WTC11 (cell line): ENCODE measurements at regions not wholly inside any gene's neighbourhood (a gene's known extent, or its start where the extent isn't known, plus 50 kb on each side); places are given as distances from the start of the nearest gene placed in this dataset.

Source experiments
- ATAC-seq: fragments of 200-7000 bp; cut with Tn5 transposase; 2 replicates; pipeline ENCODE4 v1.10.0; 2021; ENCODE audit warnings: mild to moderate bottlenecking, moderate library complexity
- CTCF ChIA-PET: fragments of 300-600 bp; sonication (Branson Sonifier 250); formaldehyde crosslinking; loops from one replicate; lab custom pipeline; 2021; ENCODE audit warnings: antibody characterized with exemption; lab: Charles Lee
- POLR2A ChIA-PET: fragments of 350-600 bp; sonication (Branson Sonifier 250); formaldehyde crosslinking; loops from one replicate; lab custom pipeline; 2021; ENCODE audit warnings: antibody characterized with exemption; lab: Charles Lee
- DNase-seq: peaks from one replicate; pipeline ENCODE4 v3.0.0; 2021; ENCODE audit warnings: low spot score
- H3K27ac Mint-ChIP-seq: 2 replicates; pipeline ENCODE4 v1.8.0; 2021; ENCODE audit warnings: mixed read lengths
- H3K27me3 Mint-ChIP-seq: 2 replicates; pipeline ENCODE4 v1.8.0; 2021; ENCODE audit warnings: low read depth, mild to moderate bottlenecking, moderate library complexity, mixed read lengths
- H3K36me3 Mint-ChIP-seq: 2 replicates; pipeline ENCODE4 v1.8.0; 2021; ENCODE audit warnings: mixed read lengths
- H3K4me1 Mint-ChIP-seq: 2 replicates; pipeline ENCODE4 v1.8.0; 2022; ENCODE audit warnings: mixed read lengths
- H3K4me3 Mint-ChIP-seq: 2 replicates; pipeline ENCODE4 v1.8.0; 2021; ENCODE audit warnings: mild to moderate bottlenecking, moderate library complexity, mixed read lengths
- H3K9me3 Mint-ChIP-seq: 2 replicates; pipeline ENCODE4 v1.8.0; 2021; ENCODE audit warnings: mixed read lengths
- ARID4B ChIP-seq: sonication (generic); formaldehyde crosslinking; IDR thresholded peaks from 2 replicates; pipeline ENCODE4 v1.8.0; 2023; ENCODE audit warnings: missing genetic modification reagents, mild to moderate bottlenecking, borderline replicate concordance
- ATF3 ChIP-seq: sonication (generic); formaldehyde crosslinking; conservative IDR thresholded peaks from 2 replicates; pipeline ENCODE4 v1.8.1; 2022; ENCODE audit warnings: mild to moderate bottlenecking, missing genetic modification reagents
- CDX4 ChIP-seq: fragments of 250-450 bp; sonication (Bioruptor Pico); IDR thresholded peaks from 2 replicates; pipeline ENCODE4 v1.9.0; 2021; ENCODE audit warnings: moderate library complexity, mild to moderate bottlenecking, inconsistent platforms, borderline replicate concordance
- E2F5 ChIP-seq: sonication (generic); formaldehyde crosslinking; IDR thresholded peaks from 2 replicates; pipeline ENCODE4 v1.8.1; 2022; ENCODE audit warnings: mild to moderate bottlenecking, moderate library complexity, missing genetic modification reagents
- ELF4 ChIP-seq: sonication (generic); formaldehyde crosslinking; IDR thresholded peaks from 2 replicates; pipeline ENCODE4 v1.8.1; 2022; ENCODE audit warnings: low read depth, mild to moderate bottlenecking, moderate library complexity, missing genetic modification reagents
- EMX1 ChIP-seq: fragments of 250-450 bp; sonication (Bioruptor Pico); IDR thresholded peaks from 2 replicates; pipeline ENCODE4 v1.8.0; 2021; ENCODE audit warnings: mild to moderate bottlenecking
- FOXP4 ChIP-seq: sonication (generic); formaldehyde crosslinking; IDR thresholded peaks from 2 replicates; pipeline ENCODE4 v1.8.0; 2022; ENCODE audit warnings: mild to moderate bottlenecking, missing genetic modification reagents
- JUN ChIP-seq: sonication (generic); formaldehyde crosslinking; IDR thresholded peaks from 2 replicates; pipeline ENCODE4 v1.8.0; 2023; ENCODE audit warnings: mild to moderate bottlenecking, missing genetic modification reagents
- MXD4 ChIP-seq: fragments of 250-450 bp; sonication (Bioruptor Pico); IDR thresholded peaks from 2 replicates; pipeline ENCODE4 v1.8.0; 2021; ENCODE audit warnings: mild to moderate bottlenecking, moderate library complexity, borderline replicate concordance
- NFATC4 ChIP-seq: fragments of 250-450 bp; sonication (Bioruptor Pico); IDR thresholded peaks from 2 replicates; pipeline ENCODE4 v1.9.0; 2021; ENCODE audit warnings: mild to moderate bottlenecking
- PREB ChIP-seq: sonication (generic); formaldehyde crosslinking; IDR thresholded peaks from 2 replicates; pipeline ENCODE4 v1.8.1; 2022; ENCODE audit warnings: mild to moderate bottlenecking, missing genetic modification reagents, moderate library complexity, borderline replicate concordance
- SMAD3 ChIP-seq: sonication (generic); formaldehyde crosslinking; IDR thresholded peaks from 2 replicates; pipeline ENCODE4 v1.8.0; 2022; ENCODE audit warnings: missing genetic modification reagents, mild to moderate bottlenecking, borderline replicate concordance
- TP53 ChIP-seq: sonication (generic); formaldehyde crosslinking; IDR thresholded peaks from 2 replicates; pipeline ENCODE4 v1.8.1; 2023; ENCODE audit warnings: mild to moderate bottlenecking, missing genetic modification reagents
- ZNF219 ChIP-seq: sonication (generic); formaldehyde crosslinking; IDR thresholded peaks from 2 replicates; pipeline ENCODE4 v1.8.0; 2023; ENCODE audit warnings: missing genetic modification reagents, mild to moderate bottlenecking, borderline replicate concordance
- ZNF396 ChIP-seq: fragments of 250-450 bp; sonication (Bioruptor Pico); IDR thresholded peaks from 2 replicates; pipeline ENCODE4 v1.8.0; 2021; ENCODE audit warnings: mild to moderate bottlenecking, moderate library complexity, borderline replicate concordance
- ZSCAN18 ChIP-seq: fragments of 250-450 bp; sonication (Bioruptor Pico); IDR thresholded peaks from 2 replicates; pipeline ENCODE4 v2.1.2; 2022; ENCODE audit warnings: mild to moderate bottlenecking, moderate library complexity

GRCh38 chr2:9086465-9086864, 83.0 kb upstream of the MBOAT2 start:
- ChIA-PET POLR2A (no interaction called here), CTCF (interaction anchor here (1.3 kb wide), 1 partner anchor 24 kb away, joined by 5 read pairs; no protein-coding TSS in a partner anchor)
- no peak overlapping the region for H3K4me3 Mint-ChIP-seq
- H3K36me3 Mint-ChIP-seq: peaks cover 10% of the 10 kb centered on the region
- H3K9me3 Mint-ChIP-seq: peaks cover 18% of the 10 kb centered on the region
- H3K4me1 Mint-ChIP-seq: peaks cover 7% of the 10 kb centered on the region
- H3K27ac Mint-ChIP-seq: no peak overlapping the region
- ATAC-seq (no peak), DNase-seq (no peak)
- H3K27me3 Mint-ChIP-seq: peaks cover 3% of the 10 kb centered on the region
- TF ChIP-seq ELF4 (CRISPR knock-in tag) (no peak), ATF3 (CRISPR knock-in tag) (no peak), ZSCAN18 (CRISPR knock-in tag) (no peak), TP53 (CRISPR knock-in tag) (no peak), ARID4B (CRISPR knock-in tag) (no peak), JUN (CRISPR knock-in tag) (no peak), MXD4 (no peak), ZNF219 (CRISPR knock-in tag) (no peak), ZNF396 (no peak), EMX1 (CRISPR knock-in tag) (no peak), PREB (CRISPR knock-in tag) (no peak), E2F5 (CRISPR knock-in tag) (no peak), NFATC4 (no peak), SMAD3 (CRISPR knock-in tag) (no peak), CDX4 (CRISPR knock-in tag) (no peak)
- TF ChIP-seq, all 79 proteins: peak for 0

- Mint-ChIP-seq H3K9me3 (peaks cover 26% of the 10 kb centered on the region), H3K4me3 (no peak overlapping the region), H3K27me3 (peaks cover 3% of the 10 kb centered on the region), H3K4me1 (peaks cover 7% of the 10 kb centered on the region), H3K36me3 (peaks cover 15% of the 10 kb centered on the region), H3K27ac (no peak overlapping the region)
- ChIA-PET POLR2A (no interaction called here), CTCF (interaction anchor here (1.3 kb wide), 1 partner anchor 26 kb away, joined by 5 read pairs; no protein-coding TSS in a partner anchor)
- no peak for TF ChIP-seq FOXP4 (CRISPR knock-in tag)
- no peak for ATAC-seq
- DNase-seq: no peak
Measured at GRCh38 chr2:9085353-9085752, 81.9 kb upstream of the MBOAT2 start.
